ENCODE measurements at regions not wholly inside any gene's neighbourhood (a gene's known extent, or its start where the extent isn't known, plus 50 kb on each side); places are given as distances from the start of the nearest gene placed in this dataset.
"Not testable (repeated sequence)": the region's sequence is repeated elsewhere in the genome, so short reads cannot be mapped to it uniquely, and the experiment has no call there.

GRCh38 chr21:35475009-35475408 is 425.9 kb upstream of the RUNX1 start:
- no peak for DNase-seq (ENCODE audit: extremely low read depth, low read depth)
- TF ChIP-seq, protein P1, sequence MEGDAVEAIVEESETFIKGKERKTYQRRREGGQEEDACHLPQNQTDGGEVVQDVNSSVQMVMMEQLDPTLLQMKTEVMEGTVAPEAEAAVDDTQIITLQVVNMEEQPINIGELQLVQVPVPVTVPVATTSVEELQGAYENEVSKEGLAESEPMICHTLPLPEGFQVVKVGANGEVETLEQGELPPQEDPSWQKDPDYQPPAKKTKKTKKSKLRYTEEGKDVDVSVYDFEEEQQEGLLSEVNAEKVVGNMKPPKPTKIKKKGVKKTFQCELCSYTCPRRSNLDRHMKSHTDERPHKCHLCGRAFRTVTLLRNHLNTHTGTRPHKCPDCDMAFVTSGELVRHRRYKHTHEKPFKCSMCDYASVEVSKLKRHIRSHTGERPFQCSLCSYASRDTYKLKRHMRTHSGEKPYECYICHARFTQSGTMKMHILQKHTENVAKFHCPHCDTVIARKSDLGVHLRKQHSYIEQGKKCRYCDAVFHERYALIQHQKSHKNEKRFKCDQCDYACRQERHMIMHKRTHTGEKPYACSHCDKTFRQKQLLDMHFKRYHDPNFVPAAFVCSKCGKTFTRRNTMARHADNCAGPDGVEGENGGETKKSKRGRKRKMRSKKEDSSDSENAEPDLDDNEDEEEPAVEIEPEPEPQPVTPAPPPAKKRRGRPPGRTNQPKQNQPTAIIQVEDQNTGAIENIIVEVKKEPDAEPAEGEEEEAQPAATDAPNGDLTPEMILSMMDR (IDR thresholded peaks at IDR 0.05; ENCODE audit: low read depth, low read length, missing control alignments): no peak
- no peak overlapping the region for H3K4me3 ChIP-seq (replicated peaks; ENCODE audit: low read depth, low read length)

GRCh38 chr21:35473496-35473895 is 424.4 kb upstream of the RUNX1 start:
- TF ChIP-seq, protein P1 (IDR thresholded peaks at IDR 0.05; ENCODE audit: low read depth, low read length, missing control alignments): no peak
- DNase-seq (ENCODE audit: extremely low read depth, low read depth): no peak
- H3K4me3 ChIP-seq (replicated peaks; ENCODE audit: low read depth, low read length): no peak overlapping the region

- DNase-seq (ENCODE audit: extremely low read depth, low read depth): no peak
- H3K4me3 ChIP-seq (replicated peaks; ENCODE audit: low read depth, low read length): no peak overlapping the region
- TF ChIP-seq, protein P1 (IDR thresholded peaks at IDR 0.05; ENCODE audit: low read depth, low read length, missing control alignments): no peak
Observed at GRCh38 chr21:35470522-35470921, 421.4 kb upstream of the RUNX1 start.

- DNase-seq (ENCODE audit: extremely low read depth, low read depth): no peak
- H3K4me3 ChIP-seq (replicated peaks; ENCODE audit: low read depth, low read length): no peak overlapping the region
- TF ChIP-seq, protein P1 (IDR thresholded peaks at IDR 0.05; ENCODE audit: low read depth, low read length, missing control alignments): no peak
Observed at GRCh38 chr21:35469498-35469897, 420.4 kb upstream of the RUNX1 start.

DNA sequence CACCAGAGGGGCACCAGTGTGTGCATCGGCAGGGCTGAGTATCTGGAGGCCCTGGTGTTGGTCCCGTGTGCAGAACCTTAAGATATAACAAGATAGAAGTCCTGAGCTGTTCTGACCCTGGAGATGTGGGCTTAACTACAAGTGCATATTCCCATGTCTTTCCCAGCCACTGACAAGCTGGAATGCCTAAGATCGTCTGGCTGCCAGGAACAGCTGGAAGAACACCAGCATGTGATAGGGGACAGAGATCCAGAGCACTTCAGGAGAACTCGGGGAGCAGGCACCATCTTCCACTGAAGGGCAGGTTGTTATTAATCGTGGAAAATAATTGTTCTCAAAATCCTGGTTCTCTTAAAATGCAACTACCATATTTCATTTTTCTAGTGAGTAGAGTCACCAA is 419.9 kb upstream of the RUNX1 start:
- TF ChIP-seq, protein P1 (IDR thresholded peaks at IDR 0.05; ENCODE audit: low read depth, low read length, missing control alignments): no peak
- no peak overlapping the region for H3K4me3 ChIP-seq (replicated peaks; ENCODE audit: low read depth, low read length)
- no peak for DNase-seq (ENCODE audit: extremely low read depth, low read depth)

- no peak overlapping the region for H3K4me3 ChIP-seq (replicated peaks; ENCODE audit: low read depth, low read length)
- TF ChIP-seq, protein P1 (IDR thresholded peaks at IDR 0.05; ENCODE audit: low read depth, low read length, missing control alignments): no peak
Observed at GRCh38 chr21:35467566-35467965, 418.5 kb upstream of the RUNX1 start.

DNA sequence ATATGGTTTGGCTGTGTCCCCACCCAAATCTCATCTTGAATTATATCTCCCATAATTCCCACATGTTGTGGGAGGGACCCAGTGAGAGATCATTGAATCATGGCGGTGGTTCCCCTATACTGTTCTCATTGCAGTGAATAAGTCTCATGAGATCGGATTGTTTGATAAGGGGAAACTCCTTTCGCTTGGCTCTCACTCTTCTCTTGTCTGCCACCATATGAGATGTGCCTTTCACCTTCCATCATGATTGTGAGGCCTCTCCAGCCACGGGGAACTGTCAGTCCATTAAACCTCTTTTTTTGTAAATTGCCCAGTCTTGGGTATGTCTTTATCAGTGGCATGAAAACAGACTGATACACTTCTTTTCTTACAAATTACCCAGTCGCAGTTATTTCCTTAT is 417.6 kb upstream of the RUNX1 start:
- H3K4me3 ChIP-seq (replicated peaks; ENCODE audit: low read depth, low read length); DNase-seq (ENCODE audit: extremely low read depth, low read depth): not testable (repeated sequence)

More at GRCh38 chr21:35467566-35467965, 418.5 kb upstream of the RUNX1 start:
- DNase-seq (ENCODE audit: extremely low read depth, low read depth): no peak

Measured in HFF-Myc (cell line).